Neuron (in vitro differentiated cells): ENCODE measurements at regions not wholly inside any gene's neighbourhood (a gene's known extent, or its start where the extent isn't known, plus 50 kb on each side); places are given as distances from the start of the nearest gene placed in this dataset.

ENCODE experiments used
- H2AFZ ChIP-seq: one replicate; pipeline ENCODE4 v1.6.1; 2013; ENCODE audit warnings: low read depth, mild to moderate bottlenecking, inconsistent platforms, low read length, moderate library complexity
- H3K27me3 ChIP-seq: one replicate; pipeline ENCODE4 v1.6.1; 2013; ENCODE audit warnings: low read length; ENCODE audit not compliant: insufficient read depth
- H3K36me3 ChIP-seq: one replicate; pipeline ENCODE4 v1.6.1; 2013; ENCODE audit warnings: low read length; ENCODE audit not compliant: insufficient read depth
- H3K4me1 ChIP-seq: one replicate; pipeline ENCODE4 v1.6.1; 2013; ENCODE audit warnings: low read length; ENCODE audit not compliant: insufficient read depth
- H3K4me3 ChIP-seq: 2 replicates; pipeline ENCODE4 v1.5.1; 2013; ENCODE audit warnings: mild to moderate bottlenecking, low read length, moderate library complexity
- H3K9me3 ChIP-seq: one replicate; pipeline ENCODE4 v1.6.1; 2013; ENCODE audit warnings: low read length

GRCh38 chr18:47558110-47558750 is 306.8 kb upstream of the SKOR2 start:
- Histone ChIP-seq H3K4me3 (no peak overlapping the region), H2AFZ (no peak overlapping the region), H3K36me3 (no peaks in the 10 kb centered on the region), H3K9me3 (no peaks in the 10 kb centered on the region), H3K4me1 (peaks cover 21% of the 10 kb centered on the region), H3K27me3 (no peaks in the 10 kb centered on the region)

GRCh38 chr18:47557160-47557559 is 305.7 kb upstream of the SKOR2 start:
- Histone ChIP-seq H3K4me1 (peaks cover 21% of the 10 kb centered on the region), H3K9me3 (no peaks in the 10 kb centered on the region), H2AFZ (no peak overlapping the region), H3K4me3 (no peak overlapping the region), H3K27me3 (no peaks in the 10 kb centered on the region), H3K36me3 (no peaks in the 10 kb centered on the region)

- Histone ChIP-seq H3K27me3 (no peaks in the 10 kb centered on the region), H3K36me3 (no peaks in the 10 kb centered on the region), H3K9me3 (no peaks in the 10 kb centered on the region), H3K4me1 (no peaks in the 10 kb centered on the region), H2AFZ (no peak overlapping the region), H3K4me3 (no peak overlapping the region)
These were observed 301.3 kb upstream of the SKOR2 start for GRCh38 chr18:47552783-47553182.

- H3K4me1 ChIP-seq, result no peaks in the 10 kb centered on the region
- H2AFZ ChIP-seq, result no peak overlapping the region
- no peaks in the 10 kb centered on the region for H3K9me3 ChIP-seq
- H3K36me3 ChIP-seq, result no peaks in the 10 kb centered on the region
- H3K4me3 ChIP-seq, result no peak overlapping the region
- no peaks in the 10 kb centered on the region for H3K27me3 ChIP-seq
These were observed 299.2 kb upstream of the SKOR2 start for GRCh38 chr18:47550611-47551010.

- no peaks in the 10 kb centered on the region for H3K4me1 ChIP-seq
- H2AFZ ChIP-seq, result no peak overlapping the region
- H3K4me3 ChIP-seq, result no peak overlapping the region
- H3K9me3 ChIP-seq, result no peaks in the 10 kb centered on the region
- no peaks in the 10 kb centered on the region for H3K36me3 ChIP-seq
- no peaks in the 10 kb centered on the region for H3K27me3 ChIP-seq
These were observed 297.6 kb upstream of the SKOR2 start for GRCh38 chr18:47549021-47549540.

GRCh38 chr18:47547539-47548202 is 296.2 kb upstream of the SKOR2 start:
- no peak overlapping the region for H2AFZ ChIP-seq
- H3K9me3 ChIP-seq, result no peaks in the 10 kb centered on the region
- H3K4me3 ChIP-seq, result no peak overlapping the region
- H3K36me3 ChIP-seq, result no peaks in the 10 kb centered on the region
- H3K4me1 ChIP-seq, result no peaks in the 10 kb centered on the region
- H3K27me3 ChIP-seq, result no peaks in the 10 kb centered on the region

- Histone ChIP-seq H2AFZ (no peak overlapping the region), H3K4me1 (no peaks in the 10 kb centered on the region), H3K36me3 (no peaks in the 10 kb centered on the region), H3K4me3 (no peak overlapping the region), H3K27me3 (peaks cover 3% of the 10 kb centered on the region), H3K9me3 (no peaks in the 10 kb centered on the region)
These were observed 294.2 kb upstream of the SKOR2 start for GRCh38 chr18:47545613-47546012.

- Histone ChIP-seq H2AFZ (no peak overlapping the region), H3K27me3 (peaks cover 3% of the 10 kb centered on the region), H3K4me1 (no peaks in the 10 kb centered on the region), H3K4me3 (no peak overlapping the region), H3K36me3 (no peaks in the 10 kb centered on the region), H3K9me3 (no peaks in the 10 kb centered on the region)
These were observed 291.6 kb upstream of the SKOR2 start for GRCh38 chr18:47543080-47543479.

GRCh38 chr18:47542551-47542950 is 291.1 kb upstream of the SKOR2 start:
- no peak overlapping the region for H2AFZ ChIP-seq
- H3K9me3 ChIP-seq, result no peaks in the 10 kb centered on the region
- peaks cover 3% of the 10 kb centered on the region for H3K27me3 ChIP-seq
- no peaks in the 10 kb centered on the region for H3K36me3 ChIP-seq
- no peak overlapping the region for H3K4me3 ChIP-seq
- no peaks in the 10 kb centered on the region for H3K4me1 ChIP-seq

- Histone ChIP-seq H3K4me3 (no peak overlapping the region), H3K36me3 (no peaks in the 10 kb centered on the region), H3K4me1 (no peaks in the 10 kb centered on the region), H3K27me3 (no peaks in the 10 kb centered on the region), H2AFZ (no peak overlapping the region), H3K9me3 (no peaks in the 10 kb centered on the region)
These were observed 280.3 kb upstream of the SKOR2 start for GRCh38 chr18:47531717-47532116.

GRCh38 chr18:47530695-47531094 is 279.2 kb upstream of the SKOR2 start:
- no peaks in the 10 kb centered on the region for H3K36me3 ChIP-seq
- H3K9me3 ChIP-seq, result no peaks in the 10 kb centered on the region
- H3K4me3 ChIP-seq, result no peak overlapping the region
- no peak overlapping the region for H2AFZ ChIP-seq
- H3K4me1 ChIP-seq, result no peaks in the 10 kb centered on the region
- no peaks in the 10 kb centered on the region for H3K27me3 ChIP-seq

- Histone ChIP-seq H3K27me3 (no peaks in the 10 kb centered on the region), H3K4me3 (no peak overlapping the region), H2AFZ (no peak overlapping the region), H3K4me1 (no peaks in the 10 kb centered on the region), H3K36me3 (no peaks in the 10 kb centered on the region), H3K9me3 (no peaks in the 10 kb centered on the region)
These were observed 276.9 kb upstream of the SKOR2 start for GRCh38 chr18:47528343-47528742.

- no peaks in the 10 kb centered on the region for H3K27me3 ChIP-seq
- H3K36me3 ChIP-seq, result no peaks in the 10 kb centered on the region
- no peaks in the 10 kb centered on the region for H3K4me1 ChIP-seq
These were observed 274.7 kb upstream of the SKOR2 start for GRCh38 chr18:47526147-47526546.

More at GRCh38 chr18:47526147-47526546, 274.7 kb upstream of the SKOR2 start:
- no peaks in the 10 kb centered on the region for H3K9me3 ChIP-seq
- no peak overlapping the region for H3K4me3 ChIP-seq
- no peak overlapping the region for H2AFZ ChIP-seq
